Suprapubic skin (tissue), 4 donors: ENCODE measurements at regions not wholly inside any gene's neighbourhood (a gene's known extent, or its start where the extent isn't known, plus 50 kb on each side); places are given as distances from the start of the nearest gene placed in this dataset.

Experiments used
- DNase-seq, 2 donors: peaks; one replicate each; pipeline ENCODE4 v3.0.0-alpha.2; 2019; ENCODE audit warnings: low spot score in 2 of 2
- H3K27ac ChIP-seq: fragments of 200-600 bp; sonication (generic); one replicate; pipeline ENCODE4 v1.5.1; 2019
- H3K27me3 ChIP-seq: fragments of 200-600 bp; sonication (generic); one replicate; pipeline ENCODE4 v1.5.1; 2019
- H3K36me3 ChIP-seq: fragments of 200-600 bp; sonication (generic); one replicate; pipeline ENCODE4 v1.5.1; 2019
- H3K4me1 ChIP-seq: fragments of 200-600 bp; sonication (generic); one replicate; pipeline ENCODE4 v1.5.1; 2019
- H3K4me3 ChIP-seq: fragments of 200-600 bp; sonication (generic); one replicate; pipeline ENCODE4 v1.5.1; 2019; ENCODE audit warnings: mild to moderate bottlenecking
- H3K9me3 ChIP-seq: fragments of 200-600 bp; sonication (generic); one replicate; pipeline ENCODE4 v1.5.1; 2019
- EP300 ChIP-seq: sonication (generic); formaldehyde crosslinking; IDR thresholded peaks from one replicate; pipeline ENCODE4 v1.6.1; 2017; ENCODE audit warnings: antibody characterized with exemption
- POLR2A ChIP-seq, 2 donors: fragments of 450-650 bp; IDR thresholded peaks; one replicate each; pipeline ENCODE4 v1.6.1; 2017; ENCODE audit warnings: antibody characterized with exemption in 2 of 2, mild to moderate bottlenecking in 2 of 2, moderate library complexity in 2 of 2
- POLR2AphosphoS5 ChIP-seq, 3 donors: sonication (generic); formaldehyde crosslinking; IDR thresholded peaks; one replicate each; pipeline ENCODE4 v1.6.1; 2017; ENCODE audit warnings: antibody characterized with exemption in 3 of 3
- WGBS: methylation state at CpG from one replicate; pipeline ENCODE4 v1.1.5; 2018; 5-methylcytosine and 5-hydroxymethylcytosine counted together
- TF ChIP-seq, protein P1 (sequence below), 2 donors: fragments of 200-600 bp in 1 of 2; fragments of 450-650 bp in 1 of 2; sonication (generic) in 1 of 2; IDR thresholded peaks; one replicate each; pipeline ENCODE4 v1.5.1; 2016 to 2019; ENCODE audit warnings: antibody characterized with exemption in 2 of 2, mild to moderate bottlenecking in 1 of 2, moderate library complexity in 1 of 2

DNA sequence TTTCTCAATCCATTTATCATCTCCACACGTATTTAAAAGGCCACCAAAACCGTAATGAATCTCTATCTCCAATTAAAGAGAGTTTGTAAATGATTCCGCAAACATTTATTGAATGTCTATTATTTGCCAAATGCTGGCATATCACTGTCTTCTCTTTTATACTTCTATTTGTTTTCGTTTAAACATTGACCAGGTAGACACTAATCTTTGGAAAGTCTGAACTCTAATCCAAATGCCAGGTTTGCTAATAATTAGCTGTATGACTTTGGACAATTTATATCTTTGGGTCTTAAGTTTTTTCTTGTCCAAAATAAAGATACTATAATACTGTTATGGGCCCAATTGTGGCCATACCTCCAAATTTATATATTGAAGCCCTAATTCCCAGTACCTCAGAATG is 299.2 kb upstream of the TBX18 start:
- H3K27me3 ChIP-seq: no peaks in the 10 kb centered on the region
- WGBS: 81% methylated on average over 4 of the region's 4 CpGs
- H3K9me3 ChIP-seq: no peaks in the 10 kb centered on the region
- no peak for TF ChIP-seq POLR2A (IDR thresholded peaks at IDR 0.05)
- TF ChIP-seq, protein P1, sequence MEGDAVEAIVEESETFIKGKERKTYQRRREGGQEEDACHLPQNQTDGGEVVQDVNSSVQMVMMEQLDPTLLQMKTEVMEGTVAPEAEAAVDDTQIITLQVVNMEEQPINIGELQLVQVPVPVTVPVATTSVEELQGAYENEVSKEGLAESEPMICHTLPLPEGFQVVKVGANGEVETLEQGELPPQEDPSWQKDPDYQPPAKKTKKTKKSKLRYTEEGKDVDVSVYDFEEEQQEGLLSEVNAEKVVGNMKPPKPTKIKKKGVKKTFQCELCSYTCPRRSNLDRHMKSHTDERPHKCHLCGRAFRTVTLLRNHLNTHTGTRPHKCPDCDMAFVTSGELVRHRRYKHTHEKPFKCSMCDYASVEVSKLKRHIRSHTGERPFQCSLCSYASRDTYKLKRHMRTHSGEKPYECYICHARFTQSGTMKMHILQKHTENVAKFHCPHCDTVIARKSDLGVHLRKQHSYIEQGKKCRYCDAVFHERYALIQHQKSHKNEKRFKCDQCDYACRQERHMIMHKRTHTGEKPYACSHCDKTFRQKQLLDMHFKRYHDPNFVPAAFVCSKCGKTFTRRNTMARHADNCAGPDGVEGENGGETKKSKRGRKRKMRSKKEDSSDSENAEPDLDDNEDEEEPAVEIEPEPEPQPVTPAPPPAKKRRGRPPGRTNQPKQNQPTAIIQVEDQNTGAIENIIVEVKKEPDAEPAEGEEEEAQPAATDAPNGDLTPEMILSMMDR (IDR thresholded peaks at IDR 0.05): no peak
- H3K36me3 ChIP-seq: no peaks in the 10 kb centered on the region
- H3K4me1 ChIP-seq: no peaks in the 10 kb centered on the region
- no peak overlapping the region for H3K27ac ChIP-seq
- no peak overlapping the region for H3K4me3 ChIP-seq
- DNase-seq: no peak

DNA sequence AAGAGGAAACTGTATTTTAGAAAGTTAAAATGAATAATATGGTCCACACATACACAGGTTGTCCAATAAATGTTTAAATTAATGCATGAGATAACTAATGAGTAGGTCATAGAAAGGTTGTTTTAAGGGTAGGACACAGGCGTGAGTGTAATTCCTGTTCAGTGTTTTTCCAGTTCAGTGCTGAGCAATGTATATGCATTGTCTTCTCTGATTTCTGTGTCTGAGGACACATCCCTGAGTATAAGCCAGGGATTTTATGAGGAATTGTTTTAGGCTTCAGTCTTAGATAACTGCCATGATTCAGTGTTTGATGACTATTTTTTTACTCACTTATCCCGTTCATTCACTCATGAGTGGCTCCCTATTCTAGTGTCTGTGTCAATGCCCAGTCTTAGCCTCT is 298.5 kb upstream of the TBX18 start:
- H3K4me1 ChIP-seq: no peaks in the 10 kb centered on the region
- no peak overlapping the region for H3K4me3 ChIP-seq
- 80% methylated on average over 2 of the region's 2 CpGs for WGBS
- H3K27ac ChIP-seq: no peak overlapping the region
- DNase-seq: no peak
- no peaks in the 10 kb centered on the region for H3K27me3 ChIP-seq
- H3K9me3 ChIP-seq: no peaks in the 10 kb centered on the region
- TF ChIP-seq POLR2AphosphoS5 (IDR thresholded peaks at IDR 0.05) (no peak), EP300 (no peak), POLR2A (IDR thresholded peaks at IDR 0.05) (no peak)
- TF ChIP-seq, protein P1 (IDR thresholded peaks at IDR 0.05): no peak
- no peaks in the 10 kb centered on the region for H3K36me3 ChIP-seq

DNA sequence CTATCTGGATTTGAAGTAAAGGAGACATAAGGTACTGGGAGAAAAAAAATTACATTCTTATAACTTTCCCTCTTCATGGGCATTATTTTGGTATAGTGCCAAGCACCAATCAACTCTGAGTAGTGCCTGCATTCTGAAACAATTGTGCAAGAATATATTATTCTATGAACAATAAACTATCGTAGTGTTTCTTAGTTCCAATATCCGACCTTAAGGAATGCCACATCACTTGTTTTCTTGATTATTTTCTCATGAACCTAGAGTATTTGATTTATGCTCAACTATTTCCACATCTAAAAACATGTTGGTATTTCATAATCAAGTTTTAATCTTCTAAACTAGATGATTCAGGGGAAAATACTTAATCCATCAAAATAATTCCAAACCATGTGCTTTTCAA is 294.4 kb upstream of the TBX18 start:
- TF ChIP-seq, protein P1 (IDR thresholded peaks at IDR 0.05): no peak
- TF ChIP-seq POLR2A (IDR thresholded peaks at IDR 0.05) (no peak), POLR2AphosphoS5 (IDR thresholded peaks at IDR 0.05) (no peak), EP300 (no peak)
- Histone ChIP-seq H3K9me3 (no peaks in the 10 kb centered on the region), H3K27me3 (no peaks in the 10 kb centered on the region), H3K27ac (no peak overlapping the region), H3K4me3 (no peak overlapping the region), H3K36me3 (no peaks in the 10 kb centered on the region), H3K4me1 (no peaks in the 10 kb centered on the region)
- WGBS: 23% methylated on average over 2 of the region's 2 CpGs
- no peak for DNase-seq

DNA sequence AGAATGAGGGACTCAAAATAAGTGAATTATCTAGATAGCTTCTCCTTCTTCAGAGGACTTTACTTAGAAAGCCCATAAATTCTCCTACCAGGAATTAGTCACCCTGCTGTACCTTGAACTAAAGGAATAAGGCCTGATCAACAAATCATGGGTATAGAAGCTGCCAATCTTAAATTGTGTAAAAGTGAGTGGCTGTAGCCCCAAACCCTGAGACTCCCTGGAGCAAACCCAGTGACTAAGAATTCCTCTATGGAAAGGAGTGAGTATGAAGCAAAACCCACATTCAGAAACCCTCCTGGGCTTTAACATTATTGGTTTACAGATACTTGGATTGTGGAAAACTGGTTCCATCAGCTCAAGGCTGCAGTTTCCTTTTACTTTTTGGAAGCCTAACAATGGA is 285.8 kb upstream of the TBX18 start:
- H3K36me3 ChIP-seq: no peaks in the 10 kb centered on the region
- H3K4me3 ChIP-seq: no peak overlapping the region
- H3K4me1 ChIP-seq: no peaks in the 10 kb centered on the region
- DNase-seq: no peak
- H3K9me3 ChIP-seq: no peaks in the 10 kb centered on the region
- no peaks in the 10 kb centered on the region for H3K27me3 ChIP-seq
- TF ChIP-seq POLR2AphosphoS5 (IDR thresholded peaks at IDR 0.05) (no peak), POLR2A (IDR thresholded peaks at IDR 0.05) (no peak), EP300 (no peak)
- TF ChIP-seq, protein P1 (IDR thresholded peaks at IDR 0.05): no peak
- no peak overlapping the region for H3K27ac ChIP-seq

DNA sequence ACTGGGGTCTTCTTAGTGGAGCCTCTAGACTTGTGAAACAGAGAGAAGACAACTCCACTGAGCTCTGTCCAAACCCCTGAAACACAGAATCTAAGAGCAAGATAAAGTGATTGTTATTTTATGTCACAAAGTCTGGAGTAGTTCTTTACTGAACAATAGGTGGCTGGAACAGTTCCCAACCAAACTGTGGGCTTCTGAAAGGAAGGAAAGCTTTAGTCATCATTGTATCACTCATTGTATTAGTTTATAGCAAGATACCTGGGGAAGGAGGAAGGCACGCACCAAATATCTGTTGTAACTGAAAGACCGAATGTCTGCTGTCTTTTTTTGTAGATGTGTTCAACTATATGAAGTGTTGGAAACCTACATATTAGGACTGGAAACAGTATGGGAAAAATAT is 284.9 kb upstream of the TBX18 start:
- 82% methylated on average over 2 of the region's 2 CpGs for WGBS
- Histone ChIP-seq H3K4me1 (no peaks in the 10 kb centered on the region), H3K27ac (no peak overlapping the region), H3K4me3 (no peak overlapping the region), H3K36me3 (no peaks in the 10 kb centered on the region), H3K9me3 (no peaks in the 10 kb centered on the region), H3K27me3 (no peaks in the 10 kb centered on the region)
- TF ChIP-seq, protein P1 (IDR thresholded peaks at IDR 0.05): no peak
- no peak for TF ChIP-seq POLR2A (IDR thresholded peaks at IDR 0.05)
- no peak for TF ChIP-seq EP300
- TF ChIP-seq POLR2AphosphoS5 (IDR thresholded peaks at IDR 0.05): no peak
- DNase-seq: no peak
